Fibroblast of mammary gland (primary cell): ENCODE measurements at regions not wholly inside any gene's neighbourhood (a gene's known extent, or its start where the extent isn't known, plus 50 kb on each side); places are given as distances from the start of the nearest gene placed in this dataset.

Experiments
- DNase-seq: peaks from one replicate; pipeline ENCODE4 v3.0.0-alpha.2; 2010; ENCODE audit warnings: low read depth
- H3K4me3 ChIP-seq: 2 replicates; pipeline ENCODE4 v1.5.1; 2011; ENCODE audit warnings: low read depth, mild to moderate bottlenecking, low read length, moderate library complexity; ENCODE audit not compliant: control insufficient read depth
- CTCF ChIP-seq: conservative IDR thresholded peaks from 2 replicates; pipeline ENCODE4 v1.5.1; 2011; ENCODE audit warnings: low read depth, low read length, inconsistent platforms; ENCODE audit not compliant: control insufficient read depth, insufficient read depth

- no peak overlapping the region for H3K4me3 ChIP-seq
- TF ChIP-seq CTCF = no peak
- DNase-seq = no peak
Observed at GRCh38 chr7:110607050-110607857, 483.7 kb upstream of the LRRN3 start.

GRCh38 chr7:110609336-110609735, 481.6 kb upstream of the LRRN3 start:
- no peak for DNase-seq
- no peak overlapping the region for H3K4me3 ChIP-seq
- no peak for TF ChIP-seq CTCF

DNA sequence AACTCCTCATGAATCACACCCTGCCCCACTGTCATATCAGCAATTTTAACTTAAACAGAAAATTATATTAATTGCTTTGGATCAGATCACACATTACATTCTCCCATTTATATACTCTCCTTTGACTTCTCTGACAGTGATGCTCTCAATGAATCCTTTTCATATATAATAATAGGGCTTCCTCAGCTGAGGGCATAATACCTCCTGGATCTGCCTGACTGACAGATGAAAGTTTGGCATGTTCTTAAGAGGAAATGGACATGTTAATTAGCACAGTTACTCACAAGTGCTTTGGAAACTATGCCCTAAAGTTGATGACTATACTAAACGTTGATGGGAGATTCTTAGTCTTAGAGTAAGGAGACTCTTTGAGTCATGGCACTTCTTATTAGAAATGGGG, 478.2 kb upstream of the LRRN3 start:
- TF ChIP-seq CTCF = no peak
- H3K4me3 ChIP-seq = no peak overlapping the region
- DNase-seq = no peak
